ENCODE measurements at regions not wholly inside any gene's neighbourhood (a gene's known extent, or its start where the extent isn't known, plus 50 kb on each side); places are given as distances from the start of the nearest gene placed in this dataset.

DNA sequence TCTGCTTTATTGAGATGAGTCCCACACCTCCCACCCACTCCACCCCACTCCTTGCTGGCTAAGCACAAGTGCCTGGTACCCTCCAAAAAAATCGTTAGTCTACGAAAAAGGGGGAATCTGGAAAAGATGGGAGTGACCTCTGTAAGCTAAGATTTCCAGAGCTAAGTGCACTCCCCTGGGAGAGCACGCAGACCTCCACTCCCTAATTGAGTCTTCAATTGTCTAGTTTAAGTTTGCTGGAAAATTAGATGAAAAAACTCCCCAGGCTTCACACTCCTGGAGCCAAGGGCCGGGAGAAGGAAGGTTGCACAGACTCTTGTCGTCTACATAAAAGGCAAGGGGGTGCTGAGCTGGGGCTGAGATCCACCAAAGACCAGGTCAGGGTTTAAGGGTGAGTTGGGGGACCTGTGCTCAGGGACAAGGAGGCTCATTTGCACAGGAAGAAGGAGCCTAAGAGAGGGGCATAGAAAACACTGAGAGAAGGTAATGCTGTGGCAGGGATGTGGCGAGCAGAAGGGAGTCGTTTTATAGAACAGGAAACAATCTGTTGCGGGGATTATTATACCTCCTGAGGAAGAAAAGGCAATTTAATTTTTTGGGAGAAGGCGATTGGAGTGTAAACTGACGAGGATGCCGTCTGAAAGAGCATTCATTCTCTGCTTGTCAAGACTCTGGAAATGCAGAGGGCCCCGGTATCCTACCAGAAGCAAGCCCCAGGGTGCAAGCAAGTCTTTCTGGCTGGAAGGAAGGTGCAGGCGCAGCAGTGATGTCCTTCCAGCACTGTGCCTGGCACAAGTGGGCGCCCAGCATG is 126.5 kb upstream of the DLG1 start:
- no peak overlapping the region for H3K4me3 ChIP-seq (ENCODE audit: low read depth in 1 of 2, low read length in 2 of 2)
- no peak overlapping the region for H2AFZ ChIP-seq (ENCODE audit: low read depth, low read length)
- peaks cover 2% of the 10 kb centered on the region; the same call in 1 of the 2 replicates for H3K4me1 ChIP-seq (ENCODE audit: insufficient read depth, low read length)
- no peaks in the 10 kb centered on the region for H3K79me2 ChIP-seq (ENCODE audit: insufficient read depth, low read length)
- H3K4me2 ChIP-seq (ENCODE audit: insufficient read depth, low read length): no peak overlapping the region
- no peaks in the 10 kb centered on the region for H3K9me3 ChIP-seq (ENCODE audit: insufficient read depth, low read length, severe bottlenecking)
- H4K20me1 ChIP-seq (ENCODE audit: insufficient read depth, low read length): no peaks in the 10 kb centered on the region
- no peak overlapping the region for H3K27ac ChIP-seq (ENCODE audit: low read length)
- TF ChIP-seq, protein P1, sequence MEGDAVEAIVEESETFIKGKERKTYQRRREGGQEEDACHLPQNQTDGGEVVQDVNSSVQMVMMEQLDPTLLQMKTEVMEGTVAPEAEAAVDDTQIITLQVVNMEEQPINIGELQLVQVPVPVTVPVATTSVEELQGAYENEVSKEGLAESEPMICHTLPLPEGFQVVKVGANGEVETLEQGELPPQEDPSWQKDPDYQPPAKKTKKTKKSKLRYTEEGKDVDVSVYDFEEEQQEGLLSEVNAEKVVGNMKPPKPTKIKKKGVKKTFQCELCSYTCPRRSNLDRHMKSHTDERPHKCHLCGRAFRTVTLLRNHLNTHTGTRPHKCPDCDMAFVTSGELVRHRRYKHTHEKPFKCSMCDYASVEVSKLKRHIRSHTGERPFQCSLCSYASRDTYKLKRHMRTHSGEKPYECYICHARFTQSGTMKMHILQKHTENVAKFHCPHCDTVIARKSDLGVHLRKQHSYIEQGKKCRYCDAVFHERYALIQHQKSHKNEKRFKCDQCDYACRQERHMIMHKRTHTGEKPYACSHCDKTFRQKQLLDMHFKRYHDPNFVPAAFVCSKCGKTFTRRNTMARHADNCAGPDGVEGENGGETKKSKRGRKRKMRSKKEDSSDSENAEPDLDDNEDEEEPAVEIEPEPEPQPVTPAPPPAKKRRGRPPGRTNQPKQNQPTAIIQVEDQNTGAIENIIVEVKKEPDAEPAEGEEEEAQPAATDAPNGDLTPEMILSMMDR (IDR thresholded peaks at IDR 0.05; ENCODE audit: borderline replicate concordance, extremely low read depth, low read length, poor library complexity, severe bottlenecking): no peak
- no peak for ATAC-seq (ENCODE audit: insufficient read depth, low read depth)
- H3K9ac ChIP-seq (ENCODE audit: low read depth, low read length): no peak overlapping the region
- no peaks in the 10 kb centered on the region for H3K36me3 ChIP-seq (ENCODE audit: insufficient read depth, low read length)
- H3K27me3 ChIP-seq (ENCODE audit: insufficient read depth, low read length, poor library complexity): peaks cover 28% of the 10 kb centered on the region
- DNase-seq: no peak

DNA sequence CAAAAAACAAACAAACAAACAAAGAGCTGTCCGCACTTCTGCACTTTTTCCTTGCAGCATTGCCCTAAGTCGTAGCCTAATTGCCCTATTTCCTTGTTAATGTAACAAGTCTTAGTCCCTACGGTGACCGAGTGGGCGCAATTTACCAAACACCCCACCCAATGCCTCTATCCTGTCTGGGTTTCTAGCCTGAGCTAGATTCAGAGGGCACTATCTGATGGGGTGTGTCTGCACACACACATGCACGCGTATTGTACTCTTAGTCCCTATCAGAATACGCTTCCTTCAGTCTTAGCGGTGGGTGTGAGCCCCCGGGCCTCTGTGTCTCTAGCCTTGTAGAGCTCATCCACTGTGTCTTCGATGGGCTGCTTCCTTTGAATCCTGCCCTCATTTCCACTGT is 125.9 kb upstream of the DLG1 start:
- H3K27ac ChIP-seq (ENCODE audit: low read length): no peak overlapping the region
- no peaks in the 10 kb centered on the region for H3K9me3 ChIP-seq (ENCODE audit: insufficient read depth, low read length, severe bottlenecking)
- no peaks in the 10 kb centered on the region for H4K20me1 ChIP-seq (ENCODE audit: insufficient read depth, low read length)
- ATAC-seq (ENCODE audit: insufficient read depth, low read depth) (no peak), DNase-seq (no peak)
- TF ChIP-seq, protein P1 (IDR thresholded peaks at IDR 0.05; ENCODE audit: borderline replicate concordance, extremely low read depth, low read length, poor library complexity, severe bottlenecking): no peak
- no peak for TF ChIP-seq EZH2 (IDR thresholded peaks at IDR 0.05; ENCODE audit: borderline replicate concordance, low read depth, low read length, severe bottlenecking)
- H3K4me2 ChIP-seq (ENCODE audit: insufficient read depth, low read length): no peak overlapping the region
- no peaks in the 10 kb centered on the region for H3K79me2 ChIP-seq (ENCODE audit: insufficient read depth, low read length)
- no peak overlapping the region for H3K9ac ChIP-seq (ENCODE audit: low read depth, low read length)
- H3K4me1 ChIP-seq (ENCODE audit: insufficient read depth, low read length): peaks cover 2% of the 10 kb centered on the region; the same call in 1 of the 2 replicates
- H3K4me3 ChIP-seq (ENCODE audit: low read depth in 1 of 2, low read length in 2 of 2): no peak overlapping the region
- H2AFZ ChIP-seq (ENCODE audit: low read depth, low read length): no peak overlapping the region
- peaks cover 24% of the 10 kb centered on the region for H3K27me3 ChIP-seq (ENCODE audit: insufficient read depth, low read length, poor library complexity)
- no peaks in the 10 kb centered on the region for H3K36me3 ChIP-seq (ENCODE audit: insufficient read depth, low read length)

DNA sequence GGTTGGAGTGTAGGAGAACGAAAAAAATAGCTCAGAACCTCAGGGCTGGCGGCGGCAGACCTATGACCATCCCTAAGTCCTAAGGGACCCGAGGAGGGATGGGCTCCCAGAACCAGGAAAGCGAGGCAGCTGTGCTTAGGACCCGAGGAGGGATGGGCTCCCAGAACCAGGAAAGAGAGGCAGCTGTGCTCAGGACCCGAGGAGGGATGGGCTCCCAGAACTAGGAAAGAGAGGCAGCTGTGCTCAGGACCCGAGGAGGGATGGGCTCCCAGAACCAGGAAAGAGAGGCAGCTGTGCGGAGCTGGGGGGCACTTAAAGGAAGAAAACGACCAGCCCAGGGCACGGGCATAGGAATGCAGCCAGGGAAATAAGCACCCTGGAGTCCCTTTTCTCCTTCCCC is 125.0 kb upstream of the DLG1 start:
- H3K4me1 ChIP-seq (ENCODE audit: insufficient read depth, low read length): peaks cover 1% of the 10 kb centered on the region; the same call in 1 of the 2 replicates
- H4K20me1 ChIP-seq (ENCODE audit: insufficient read depth, low read length): no peaks in the 10 kb centered on the region
- peaks cover 16% of the 10 kb centered on the region for H3K27me3 ChIP-seq (ENCODE audit: insufficient read depth, low read length, poor library complexity)
- no peak overlapping the region for H3K4me3 ChIP-seq (ENCODE audit: low read depth in 1 of 2, low read length in 2 of 2)
- H3K79me2 ChIP-seq (ENCODE audit: insufficient read depth, low read length): no peaks in the 10 kb centered on the region
- DNase-seq (no peak), ATAC-seq (ENCODE audit: insufficient read depth, low read depth) (no peak)
- H2AFZ ChIP-seq (ENCODE audit: low read depth, low read length): no peak overlapping the region
- TF ChIP-seq, protein P1 (IDR thresholded peaks at IDR 0.05; ENCODE audit: borderline replicate concordance, extremely low read depth, low read length, poor library complexity, severe bottlenecking): no peak
- TF ChIP-seq EZH2 (IDR thresholded peaks at IDR 0.05; ENCODE audit: borderline replicate concordance, low read depth, low read length, severe bottlenecking): no peak
- H3K4me2 ChIP-seq (ENCODE audit: insufficient read depth, low read length): no peak overlapping the region
- no peaks in the 10 kb centered on the region for H3K36me3 ChIP-seq (ENCODE audit: insufficient read depth, low read length)
- H3K27ac ChIP-seq (ENCODE audit: low read length): no peak overlapping the region
- H3K9me3 ChIP-seq (ENCODE audit: insufficient read depth, low read length, severe bottlenecking): no peaks in the 10 kb centered on the region
- H3K9ac ChIP-seq (ENCODE audit: low read depth, low read length): no peak overlapping the region

Measured in DND-41 (cell line).